ENCODE measurements at regions not wholly inside any gene's neighbourhood (a gene's known extent, or its start where the extent isn't known, plus 50 kb on each side); places are given as distances from the start of the nearest gene placed in this dataset.
A peak's percentile ranks its signal among the peaks of the same experiment; 100 is the strongest.
"Not testable (repeated sequence)": the region's sequence is repeated elsewhere in the genome, so short reads cannot be mapped to it uniquely, and the experiment has no call there.

GRCh38 chr15:36432161-36432560, 147.3 kb upstream of the CDIN1 start:
- no peak for FAIRE-seq

DNA sequence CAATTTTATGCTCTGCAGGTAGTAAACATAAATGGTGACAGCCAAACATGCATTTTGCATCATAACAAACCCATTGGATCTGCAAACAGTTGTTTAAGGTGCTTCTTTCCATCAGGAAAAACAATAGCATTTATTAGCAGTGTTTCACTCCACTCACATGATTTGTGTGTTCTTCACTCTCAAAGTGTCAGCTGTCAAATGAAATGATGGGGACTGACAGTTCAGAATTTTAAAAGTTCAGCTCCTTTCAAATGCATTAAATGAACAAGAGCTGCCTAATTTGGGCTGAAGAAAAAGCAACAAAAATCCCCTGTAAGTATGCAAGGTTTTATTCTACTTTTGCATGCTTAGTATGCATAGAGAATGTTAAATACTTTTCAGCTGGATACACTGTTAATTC, 145.2 kb upstream of the CDIN1 start:
- no peak for FAIRE-seq

DNA sequence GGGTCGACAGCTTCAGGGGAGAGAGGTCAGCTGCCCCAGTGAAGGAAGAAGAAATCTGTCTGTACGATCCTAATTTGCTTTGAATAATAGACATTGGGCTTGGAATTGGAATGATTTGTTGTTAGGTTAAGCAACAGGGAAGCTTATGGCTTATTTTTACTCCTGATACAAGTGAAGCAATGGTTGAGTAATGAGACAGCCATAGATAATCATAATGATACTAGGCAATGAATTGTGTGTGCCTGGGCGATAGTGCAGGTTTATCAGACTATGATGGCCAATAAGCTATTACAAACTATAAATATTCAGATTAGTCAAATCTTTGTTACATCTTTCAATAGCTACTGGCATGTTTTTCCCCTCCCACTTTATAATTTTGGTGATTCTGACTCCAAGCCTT, 140.9 kb upstream of the CDIN1 start:
- FAIRE-seq, result no peak

DNA sequence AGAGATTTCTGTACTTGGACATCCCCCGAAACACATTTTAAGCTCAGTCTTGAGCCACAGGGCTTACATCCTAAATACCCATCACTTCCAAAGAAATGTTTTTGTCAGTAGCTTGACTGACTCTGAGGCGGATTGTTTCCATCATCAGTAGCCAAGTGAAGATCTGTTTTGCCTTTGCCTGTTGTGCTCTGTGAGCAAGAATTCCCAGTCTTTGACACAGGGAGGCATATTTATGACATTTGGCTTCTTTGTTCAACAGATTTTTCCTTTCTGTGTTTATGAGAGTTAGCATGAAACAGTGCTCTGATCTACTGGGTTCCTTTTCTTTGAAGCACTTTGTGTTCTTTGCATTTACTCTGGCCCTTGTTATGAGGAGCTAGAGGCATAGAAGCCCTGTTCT, 132.1 kb upstream of the CDIN1 start:
- FAIRE-seq, result no peak

GRCh38 chr15:36448418-36448817, 131.0 kb upstream of the CDIN1 start:
- no peak for FAIRE-seq

- no peak for FAIRE-seq
Observed at GRCh38 chr15:36449084-36449661, 130.3 kb upstream of the CDIN1 start.

- FAIRE-seq, result no peak
Observed at GRCh38 chr15:36449662-36450145, 129.7 kb upstream of the CDIN1 start.

- not testable (repeated sequence) for FAIRE-seq
Observed at GRCh38 chr15:36454244-36454643, 125.2 kb upstream of the CDIN1 start.

DNA sequence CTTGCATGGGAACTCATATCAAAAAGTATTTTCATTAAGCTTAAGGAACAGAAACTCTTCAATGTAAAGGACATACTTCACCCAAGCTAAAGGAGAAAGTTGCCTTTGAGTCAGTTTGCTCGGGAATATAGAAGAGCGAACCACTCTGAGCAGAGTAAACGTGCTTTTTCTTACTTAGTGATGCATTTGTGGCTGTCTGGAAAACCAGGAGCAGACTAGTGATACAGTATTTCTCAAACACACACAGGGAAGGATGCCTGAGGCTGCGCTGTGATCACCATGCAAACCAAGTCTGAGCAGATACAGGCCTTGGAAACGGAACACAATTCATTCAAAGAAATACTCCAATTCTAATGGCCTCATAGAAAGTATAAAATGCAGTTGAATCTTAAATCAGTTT, 121.0 kb upstream of the CDIN1 start:
- FAIRE-seq, result no peak

DNA sequence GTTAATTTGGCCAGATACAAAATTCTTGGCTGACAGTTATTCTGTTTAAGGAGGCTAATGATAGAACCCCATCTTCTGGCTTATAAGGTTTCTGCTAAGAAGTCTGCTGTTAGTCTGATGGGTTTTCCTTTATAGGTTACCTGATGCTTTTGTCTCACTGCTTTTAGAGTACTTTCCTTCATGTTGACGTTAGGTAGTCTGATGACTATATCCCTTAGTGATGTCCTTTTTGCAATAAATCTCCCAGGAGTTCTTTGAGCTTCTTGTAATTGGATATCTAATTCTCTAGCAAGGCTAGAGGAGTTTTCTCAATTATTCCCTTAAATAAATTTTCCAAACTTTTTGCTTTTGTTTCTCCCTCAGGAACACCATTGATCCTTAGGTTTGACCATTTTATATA, 114.1 kb upstream of the CDIN1 start:
- FAIRE-seq, result no peak

DNA sequence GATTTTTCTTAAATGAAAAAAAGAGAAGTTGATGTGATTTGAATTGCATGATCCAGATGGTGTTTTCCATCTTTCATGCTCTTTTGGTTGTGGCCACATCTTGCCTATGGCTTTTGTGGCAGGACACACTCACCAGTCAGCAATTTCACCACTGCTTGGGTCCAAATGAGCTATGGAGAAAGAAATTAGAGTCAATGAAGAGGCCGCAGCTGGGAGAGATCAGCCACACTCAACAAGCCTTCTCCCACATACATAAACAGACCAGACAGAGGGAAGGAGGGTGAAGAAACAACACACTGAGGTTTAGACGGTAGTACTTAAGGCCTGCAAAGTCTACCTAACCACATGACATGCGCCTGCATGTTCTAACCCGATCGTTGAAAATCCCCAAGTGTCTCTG, 110.7 kb upstream of the CDIN1 start:
- FAIRE-seq, result no peak

DNA sequence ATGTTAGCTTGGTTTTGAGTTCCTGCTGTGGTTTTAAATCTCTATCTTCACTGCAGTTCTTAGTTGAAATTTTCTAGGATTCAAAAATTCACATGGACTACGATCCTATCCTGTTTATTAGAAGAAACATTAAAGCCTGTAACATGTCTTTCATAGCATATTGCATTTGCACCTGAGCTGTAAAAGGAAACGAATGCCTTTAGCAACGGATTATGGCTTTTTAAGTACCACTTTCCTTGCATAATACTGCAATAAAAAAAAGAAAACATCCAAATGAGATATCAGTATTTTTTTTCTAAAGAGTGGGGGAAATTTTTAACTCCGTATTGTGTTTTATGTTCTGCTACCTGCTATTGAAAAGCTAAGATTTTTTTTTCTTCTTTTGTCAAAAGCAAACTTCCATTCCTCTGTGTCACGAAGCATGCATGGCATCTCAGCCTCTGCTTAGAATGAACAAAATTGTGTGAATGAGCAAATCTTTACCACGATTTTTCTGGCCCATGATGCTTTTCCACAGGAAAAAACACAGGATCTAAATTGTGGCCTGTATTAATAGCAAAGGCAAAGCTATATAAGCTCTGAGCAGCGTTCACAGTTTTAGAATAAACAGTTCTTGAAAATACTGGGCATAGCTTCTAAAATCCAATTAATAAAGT, 110.0 kb upstream of the CDIN1 start:
- no peak for FAIRE-seq

DNA sequence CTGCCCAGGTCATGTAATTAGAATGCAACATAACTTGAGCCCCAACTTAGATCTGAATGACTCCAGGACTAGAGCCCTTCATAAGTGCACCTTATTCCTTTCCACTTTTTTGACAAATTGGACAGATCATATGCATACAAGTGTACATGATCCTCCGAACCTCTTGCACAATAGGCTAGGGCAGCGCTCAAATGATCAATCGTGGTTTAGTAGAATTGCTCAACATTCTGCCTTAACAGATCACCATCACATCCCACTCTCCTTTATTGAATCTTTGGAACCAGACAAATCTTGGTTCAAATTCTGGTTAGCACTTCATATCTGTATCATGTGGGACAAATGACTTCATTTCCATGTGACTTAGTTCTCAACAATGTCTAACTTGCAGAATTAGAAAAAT, 106.8 kb upstream of the CDIN1 start:
- no peak for FAIRE-seq

GRCh38 chr15:36478561-36478960, 100.9 kb upstream of the CDIN1 start:
- no peak for FAIRE-seq

- FAIRE-seq, result no peak
Observed at GRCh38 chr15:36479200-36479896, 100.1 kb upstream of the CDIN1 start.

DNA sequence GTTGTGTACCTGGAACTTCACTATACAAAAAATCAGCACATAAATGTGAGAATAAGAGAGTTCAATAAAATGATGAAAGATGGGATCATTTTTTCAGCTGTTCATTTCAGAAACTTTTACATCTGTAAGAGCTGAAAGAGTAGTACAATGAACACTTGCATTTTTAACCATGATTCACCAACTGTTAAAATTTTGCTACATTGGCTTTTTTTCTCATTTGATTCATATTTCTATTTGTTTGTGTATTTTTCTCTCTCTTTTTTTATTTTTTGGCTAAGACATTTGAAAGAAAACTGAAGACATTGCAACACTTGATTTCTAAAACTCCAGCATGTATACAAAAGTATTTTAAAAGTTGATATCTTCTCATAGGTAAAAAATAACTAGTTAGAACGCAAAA, 98.3 kb upstream of the CDIN1 start:
- no peak for FAIRE-seq

DNA sequence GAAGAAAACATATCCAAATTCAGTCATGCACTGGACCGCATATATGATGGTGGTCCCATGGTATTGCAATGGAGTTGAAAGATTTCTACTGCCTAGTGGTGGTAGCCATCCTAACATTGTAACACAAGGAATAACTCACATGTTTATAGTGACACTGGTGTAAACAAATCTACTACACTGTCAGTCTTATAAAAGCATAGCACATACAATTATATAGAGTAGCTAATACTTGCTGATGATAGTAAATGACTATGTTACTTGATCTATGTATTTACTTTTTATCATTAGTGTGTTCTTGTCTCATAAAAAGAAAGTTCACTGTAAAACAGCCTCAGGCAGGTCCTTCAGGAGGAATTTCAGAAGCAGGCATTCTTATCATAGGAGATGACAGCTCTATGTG, 96.0 kb upstream of the CDIN1 start:
- FAIRE-seq, result no peak

DNA sequence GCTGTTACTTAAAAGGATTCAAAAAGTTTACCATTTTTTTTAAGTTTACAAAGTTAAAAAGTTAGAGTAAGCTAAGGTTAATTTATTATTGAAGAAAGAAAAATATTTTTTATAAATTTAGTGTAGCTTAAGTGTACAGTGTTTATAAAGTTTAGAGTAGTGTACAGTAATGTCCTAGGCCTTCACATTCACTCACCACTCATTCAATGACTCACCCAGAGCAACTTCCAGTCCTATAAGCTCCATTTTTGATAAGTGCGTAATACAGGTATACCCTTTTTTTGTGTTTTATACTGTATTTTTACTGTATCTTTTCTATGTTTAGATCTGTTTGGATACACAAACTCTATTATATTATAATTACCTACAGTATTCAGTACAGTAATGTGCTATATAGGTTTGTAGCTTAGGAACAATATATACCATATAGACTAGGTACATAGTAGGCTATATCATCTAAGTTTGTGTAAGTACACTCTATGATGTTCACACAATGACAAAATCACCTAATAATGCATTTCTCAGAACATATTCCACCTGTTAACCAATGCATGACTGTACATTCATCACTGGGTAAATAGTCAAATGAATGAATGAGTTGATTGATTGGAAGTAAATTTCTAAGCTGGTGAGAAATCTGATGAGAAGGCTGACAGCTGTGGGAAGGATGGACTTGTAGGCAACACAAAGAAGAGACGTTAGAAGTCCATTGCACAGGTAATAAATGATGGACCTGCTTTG, 95.2 kb upstream of the CDIN1 start:
- peak; percentile 55 for FAIRE-seq

GRCh38 chr15:36491912-36492311, 87.5 kb upstream of the CDIN1 start:
- FAIRE-seq, result no peak

DNA sequence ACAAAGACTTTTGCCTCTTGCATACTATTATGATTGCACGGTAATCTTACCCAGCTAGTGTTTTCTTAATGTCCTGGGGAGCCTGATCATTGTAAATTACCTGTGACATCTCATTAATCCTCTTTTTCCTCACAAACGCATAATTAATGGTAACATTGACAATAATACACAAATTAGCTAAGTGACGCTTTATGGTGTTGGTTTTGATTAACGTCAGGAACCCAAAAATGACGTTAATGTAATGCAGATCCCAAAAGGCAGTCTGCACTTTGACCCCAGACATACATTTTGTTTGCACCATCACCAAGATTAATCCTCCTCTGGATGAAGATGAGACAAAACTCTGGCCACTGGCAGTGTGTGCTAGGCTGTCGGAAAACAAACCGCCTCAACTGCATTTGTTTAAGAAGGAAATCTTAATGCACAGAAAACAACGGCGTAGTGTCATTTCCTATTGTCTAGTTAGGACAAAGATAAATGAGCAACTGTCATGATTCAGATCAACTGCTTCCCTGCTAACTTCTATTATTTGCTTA, 83.9 kb upstream of the CDIN1 start:
- no peak for FAIRE-seq

GRCh38 chr15:36497901-36498300, 81.5 kb upstream of the CDIN1 start:
- no peak for FAIRE-seq

GRCh38 chr15:36498401-36498800, 81.0 kb upstream of the CDIN1 start:
- no peak for FAIRE-seq

- no peak for FAIRE-seq
Observed at GRCh38 chr15:36498916-36499315, 80.5 kb upstream of the CDIN1 start.

All from A204.1 (cell line).